ENCODE measurements at regions not wholly inside any gene's neighbourhood (a gene's known extent, or its start where the extent isn't known, plus 50 kb on each side); places are given as distances from the start of the nearest gene placed in this dataset.

GRCh38 chr13:70612881-70613280 lies 504.6 kb upstream of the KLHL1 start:
- no peak for TF ChIP-seq CTCF (IDR thresholded peaks at IDR 0.05; ENCODE audit: low read depth, low read length)
- H3K4me3 ChIP-seq (replicated peaks in 1 of 2; ENCODE audit: low read depth in 2 of 2, low read length in 2 of 2), result no peak overlapping the region
- DNase-seq (ENCODE audit: low read depth in 2 of 2), result no peak

GRCh38 chr13:70604448-70604847 lies 496.2 kb upstream of the KLHL1 start:
- no peak for TF ChIP-seq CTCF (IDR thresholded peaks at IDR 0.05; ENCODE audit: low read depth, low read length)
- DNase-seq (ENCODE audit: low read depth in 2 of 2), result no peak
- H3K4me3 ChIP-seq (replicated peaks in 1 of 2; ENCODE audit: low read depth in 2 of 2, low read length in 2 of 2), result no peak overlapping the region

GRCh38 chr13:70593716-70594115 lies 485.5 kb upstream of the KLHL1 start:
- no peak overlapping the region for H3K4me3 ChIP-seq (replicated peaks in 1 of 2; ENCODE audit: low read depth in 2 of 2, low read length in 2 of 2)
- no peak for DNase-seq (ENCODE audit: low read depth in 2 of 2)
- no peak for TF ChIP-seq CTCF (IDR thresholded peaks at IDR 0.05; ENCODE audit: low read depth, low read length)

- no peak for TF ChIP-seq CTCF (IDR thresholded peaks at IDR 0.05; ENCODE audit: low read depth, low read length)
- no peak overlapping the region for H3K4me3 ChIP-seq (replicated peaks in 1 of 2; ENCODE audit: low read depth in 2 of 2, low read length in 2 of 2)
- no peak for DNase-seq (ENCODE audit: low read depth in 2 of 2)
Observed at GRCh38 chr13:70585109-70585508, 476.9 kb upstream of the KLHL1 start.

- H3K4me3 ChIP-seq (replicated peaks in 1 of 2; ENCODE audit: low read depth in 2 of 2, low read length in 2 of 2), result no peak overlapping the region
- DNase-seq (ENCODE audit: low read depth in 2 of 2), result no peak
- no peak for TF ChIP-seq CTCF (IDR thresholded peaks at IDR 0.05; ENCODE audit: low read depth, low read length)
Observed at GRCh38 chr13:70580825-70581224, 472.6 kb upstream of the KLHL1 start.

- H3K4me3 ChIP-seq (replicated peaks in 1 of 2; ENCODE audit: low read depth in 2 of 2, low read length in 2 of 2), result no peak overlapping the region
- TF ChIP-seq CTCF (IDR thresholded peaks at IDR 0.05; ENCODE audit: low read depth, low read length), result no peak
Observed at GRCh38 chr13:70579941-70580340, 471.7 kb upstream of the KLHL1 start.

GRCh38 chr13:70571221-70571620 lies 463.0 kb upstream of the KLHL1 start:
- no peak for TF ChIP-seq CTCF (IDR thresholded peaks at IDR 0.05; ENCODE audit: low read depth, low read length)
- H3K4me3 ChIP-seq (replicated peaks in 1 of 2; ENCODE audit: low read depth in 2 of 2, low read length in 2 of 2), result no peak overlapping the region
- no peak for DNase-seq (ENCODE audit: low read depth in 2 of 2)

More at GRCh38 chr13:70579941-70580340, 471.7 kb upstream of the KLHL1 start:
- no peak for DNase-seq (ENCODE audit: low read depth in 2 of 2)
